HUDEP-2 (cell line): ENCODE measurements at regions not wholly inside any gene's neighbourhood (a gene's known extent, or its start where the extent isn't known, plus 50 kb on each side); places are given as distances from the start of the nearest gene placed in this dataset.

Source experiments
- DNase-seq, 76 experiments: peaks; one replicate each; lab custom pipeline; 2025; ENCODE audit not compliant: unreplicated experiment in 76 of 76; lab: John Stamatoyannopoulos, UW

- DNase-seq = peak in 2 of 76 experiments; percentile 0 to 4
Observed at GRCh38 chrX:138775517-138775916, 64.0 kb upstream of the FGF13 start.

- DNase-seq = no peak
Observed at GRCh38 chrX:138771047-138771446, 59.5 kb upstream of the FGF13 start.

- DNase-seq = no peak
Observed at GRCh38 chrX:138769918-138770317, 58.4 kb upstream of the FGF13 start.

GRCh38 chrX:138765051-138765450 lies 53.5 kb upstream of the FGF13 start:
- DNase-seq = no peak

- DNase-seq = no peak
Observed at GRCh38 chrX:138763761-138764160, 52.2 kb upstream of the FGF13 start.

- no peak for DNase-seq
Observed at GRCh38 chrX:138761380-138761779, 49.9 kb upstream of the FGF13 start.
